Pancreas (tissue), 10 donors: ENCODE measurements at regions not wholly inside any gene's neighbourhood (a gene's known extent, or its start where the extent isn't known, plus 50 kb on each side); places are given as distances from the start of the nearest gene placed in this dataset.
A peak's percentile ranks its signal among the peaks of the same experiment; 100 is the strongest.

Experiments used
- ATAC-seq, 4 donors: fragments of 200-7000 bp; cut with Tn5 transposase; one replicate each; pipeline versions ENCODE4 v1.8.0 to v1.9.1; 2020; ENCODE audit warnings: mild to moderate bottlenecking in 4 of 4, moderate library complexity in 4 of 4
- DNase-seq, 6 donors: peaks; one replicate each; pipeline ENCODE4 v3.0.0-alpha.2; 2020
- FAIRE-seq: peaks from 2 replicates; lab custom pipeline; 2012; peaks lifted over from hg19 to GRCh38; lab: Jason Lieb, UNC
- H3K27ac ChIP-seq, 4 donors: fragments of 200-600 bp; sonication (generic); 1 replicate in 3 of 4; 2 replicates in 1 of 4; pipeline versions ENCODE4 v1.5.0 to v1.8.0; 2020
- H3K27me3 ChIP-seq, 4 donors: fragments of 200-600 bp; one replicate each; pipeline ENCODE4 v1.8.0; 2021
- H3K36me3 ChIP-seq, 3 donors: fragments of 200-600 bp; sonication (generic) in 1 of 3; one replicate each; pipeline versions ENCODE4 v1.5.0 to v1.8.0; 2020 to 2021
- H3K4me1 ChIP-seq, 3 donors: fragments of 200-600 bp; one replicate each; pipeline ENCODE4 v1.8.0; 2021
- H3K4me3 ChIP-seq, 4 donors: fragments of 200-600 bp; sonication (generic) in 2 of 4; one replicate each; pipeline versions ENCODE4 v1.5.0 to v1.8.0; 2020 to 2021
- H3K9me3 ChIP-seq, 4 donors: fragments of 200-600 bp; one replicate each; pipeline ENCODE4 v1.8.0; 2021
- CTCF ChIP-seq, 4 donors: fragments of 200-600 bp; sonication (generic) in 3 of 4; IDR thresholded peaks; one replicate each; pipeline versions ENCODE4 v1.5.0 to v1.8.0; 2021; ENCODE audit warnings: antibody characterized with exemption in 4 of 4
- WGBS, 2 donors: extraction: QIAGEN DNeasy Blood & Tissue Kit; methylation state at CpG; one replicate each; pipeline ENCODE4 v1.1.7; 2013; 5-methylcytosine and 5-hydroxymethylcytosine counted together
- intact Hi-C, 3 donors: fragments of 100-400 bp; cut with DNase I; formaldehyde crosslinking; loops; one replicate each; pipeline versions ENCODE4 v1.11.1 to v1.14.2; 2022
- donor health status: healthy with polysubstance abuse.
- donor health status: DM: no; HTN: no; CAD: no; lungs with moderate emphysema.
- donor health status: DM: no; HTN: no; CAD: no.
- donor health status: control.
- donor health status: control.
- donor health status: Bipolar disorder and iron deficiency.
- donor health status: DM: yes; HTN: yes; CAD: no.
- donor health status: DM: no; HTN: no; CAD: no.
- donor health status: DM: no; HTN: no; CAD: no.
- donor health status: DM: yes; HTN: yes; CAD: no.

DNA sequence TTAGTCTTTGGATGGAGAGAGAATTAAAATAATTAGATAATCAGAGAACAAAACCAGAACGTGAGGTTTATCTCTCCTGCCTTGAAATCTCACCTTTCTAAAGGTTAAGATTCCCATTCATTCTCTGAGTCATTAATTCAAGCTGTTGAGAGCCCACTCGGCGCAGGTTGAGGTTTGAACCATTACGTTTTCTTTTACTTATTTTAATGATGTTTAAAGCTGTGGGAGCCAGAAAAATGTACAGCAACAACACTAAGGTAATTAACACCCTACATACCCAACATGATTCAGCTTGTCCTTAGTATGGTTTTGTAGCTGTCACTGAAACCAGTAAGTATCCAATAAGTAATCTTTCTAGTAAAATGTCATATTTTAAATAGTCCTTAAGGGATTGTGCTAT lies 153.0 kb upstream of the ANK3 start:
- no peak overlapping the region for H3K4me3 ChIP-seq
- intact Hi-C loops, result no loop called here
- no peaks in the 10 kb centered on the region for H3K4me1 ChIP-seq
- no peak for FAIRE-seq
- H3K36me3 ChIP-seq, result no peaks in the 10 kb centered on the region
- no peak for TF ChIP-seq CTCF (IDR thresholded peaks at IDR 0.05)
- no peaks in the 10 kb centered on the region for H3K27me3 ChIP-seq
- no peak for ATAC-seq
- H3K9me3 ChIP-seq, result no peaks in the 10 kb centered on the region
- 80 to 84% methylated on average over 4 of the region's 4 CpGs for WGBS, 2 donors
- DNase-seq, result no peak
- no peak overlapping the region for H3K27ac ChIP-seq

DNA sequence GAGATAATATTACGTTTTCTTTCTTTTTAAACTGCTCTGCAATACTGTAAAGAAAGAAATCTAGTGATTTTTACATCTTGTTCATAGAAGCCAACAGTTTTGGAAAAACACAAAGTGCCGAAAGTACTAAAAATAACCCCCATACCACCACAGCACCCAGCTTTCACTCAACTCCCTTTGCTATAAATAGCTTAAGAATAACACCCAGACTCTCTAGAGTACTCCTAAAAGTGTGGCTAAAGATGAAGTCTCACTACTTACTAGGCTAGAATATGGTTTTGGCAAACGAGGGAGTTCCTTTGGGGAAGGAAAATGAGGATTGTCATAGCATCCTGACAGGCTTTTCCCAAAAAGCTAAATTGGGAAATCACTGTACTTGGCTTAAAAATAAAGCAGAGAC lies 151.8 kb upstream of the ANK3 start:
- Histone ChIP-seq H3K4me3 (no peak overlapping the region), H3K9me3 (no peaks in the 10 kb centered on the region), H3K27me3 (no peaks in the 10 kb centered on the region), H3K36me3 (no peaks in the 10 kb centered on the region), H3K27ac (no peak overlapping the region), H3K4me1 (no peaks in the 10 kb centered on the region)
- no peak for TF ChIP-seq CTCF (IDR thresholded peaks at IDR 0.05)
- WGBS, 2 donors, result 52 to 65% methylated on average over 3 of the region's 3 CpGs
- DNase-seq, result no peak
- no peak for ATAC-seq
- intact Hi-C loops, result no loop called here
- FAIRE-seq, result no peak

DNA sequence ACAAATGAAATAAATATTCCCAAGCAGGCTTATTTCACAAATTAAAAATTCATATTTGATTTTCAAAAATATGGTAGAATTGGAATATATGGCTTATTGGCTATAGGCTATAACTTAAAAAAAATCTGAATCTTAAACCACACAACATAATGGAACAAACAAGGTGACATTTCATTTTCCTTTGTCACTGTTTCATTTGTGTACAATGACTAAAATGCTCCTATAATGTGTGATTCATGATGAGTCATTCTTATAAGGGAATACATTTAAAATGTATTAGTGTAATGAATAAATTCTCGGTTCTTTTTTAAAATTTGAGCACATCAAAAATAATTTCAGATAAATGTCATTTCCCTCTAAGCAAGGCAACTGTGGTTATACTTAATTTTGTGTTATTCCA lies 148.0 kb upstream of the ANK3 start:
- WGBS, 2 donors, result 84 to 98% methylated on average over 1 of the region's 1 CpG
- no peak for TF ChIP-seq CTCF (IDR thresholded peaks at IDR 0.05)
- peaks cover 0 to 6% (median 0%) of the 10 kb centered on the region in 3 donors for H3K4me1 ChIP-seq
- no peaks in the 10 kb centered on the region for H3K36me3 ChIP-seq
- DNase-seq (no peak), FAIRE-seq (peak; percentile 45), ATAC-seq (no peak)
- no peaks in the 10 kb centered on the region for H3K9me3 ChIP-seq
- no peaks in the 10 kb centered on the region for H3K27me3 ChIP-seq
- no peak overlapping the region for H3K27ac ChIP-seq
- no peak overlapping the region for H3K4me3 ChIP-seq
- intact Hi-C loops, result no loop called here

DNA sequence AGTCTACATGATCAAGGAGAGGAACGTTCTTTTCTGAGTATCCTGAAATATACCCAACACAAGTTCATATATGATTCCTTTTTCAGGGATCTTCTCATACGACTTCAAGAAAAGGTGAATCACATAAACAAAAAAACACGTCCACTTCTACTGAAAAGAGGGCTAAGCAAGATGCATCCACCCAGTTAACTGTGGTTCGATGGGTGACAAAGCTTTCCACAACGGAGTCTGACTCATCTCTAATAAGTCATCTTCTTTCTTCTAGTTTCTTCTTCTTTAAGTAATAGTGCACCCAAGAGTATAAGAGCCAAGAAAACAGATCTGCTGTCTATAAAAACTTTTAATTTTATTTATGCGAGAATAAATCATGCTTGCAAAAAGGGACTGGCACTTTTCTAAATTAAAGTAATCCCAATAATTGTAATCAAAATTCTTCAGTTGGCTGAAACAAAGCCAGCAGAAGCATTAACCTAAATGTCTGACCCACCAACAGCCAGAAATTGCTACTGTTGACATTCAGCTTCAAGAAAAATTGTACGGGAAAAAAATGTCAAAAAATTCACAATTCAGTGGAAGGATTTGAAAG lies 146.9 kb upstream of the ANK3 start:
- Histone ChIP-seq H3K4me1 (peaks cover 0 to 6% (median 0%) of the 10 kb centered on the region in 3 donors), H3K36me3 (no peaks in the 10 kb centered on the region), H3K4me3 (no peak overlapping the region), H3K9me3 (no peaks in the 10 kb centered on the region), H3K27me3 (no peaks in the 10 kb centered on the region), H3K27ac (no peak overlapping the region)
- WGBS, 2 donors, result 92 to 94% methylated on average over 7 of the region's 7 CpGs
- no peak for DNase-seq
- TF ChIP-seq CTCF (IDR thresholded peaks at IDR 0.05), result no peak
- intact Hi-C loops, result no loop called here
- no peak for FAIRE-seq
- ATAC-seq, result no peak

GRCh38 chr10:60535427-60535826 lies 145.8 kb upstream of the ANK3 start:
- Histone ChIP-seq H3K4me3 (no peak overlapping the region), H3K4me1 (peaks cover 0 to 6% (median 0%) of the 10 kb centered on the region in 3 donors), H3K27ac (no peak overlapping the region), H3K27me3 (no peaks in the 10 kb centered on the region), H3K36me3 (no peaks in the 10 kb centered on the region), H3K9me3 (no peaks in the 10 kb centered on the region)
- TF ChIP-seq CTCF (IDR thresholded peaks at IDR 0.05), result no peak
- DNase-seq (no peak), FAIRE-seq (no peak), ATAC-seq (peak in 2 of 4 donors; percentile 44 to 60)
- WGBS, 2 donors, result 39 to 45% methylated on average over 1 of the region's 1 CpG
- intact Hi-C loops, result no loop called here
